HEK293 (cell line): ENCODE measurements at regions not wholly inside any gene's neighbourhood (a gene's known extent, or its start where the extent isn't known, plus 50 kb on each side); places are given as distances from the start of the nearest gene placed in this dataset.

Experiments
- CTCF ChIA-PET: fragments of 350-600 bp; formaldehyde crosslinking; extraction: SDS; loops from one replicate; lab custom pipeline; 2021; ENCODE audit warnings: antibody characterized with exemption; lab: Yijun Ruan, JAX
- POLR2A ChIA-PET: fragments of 300-600 bp; formaldehyde crosslinking; extraction: SDS; loops from one replicate; lab custom pipeline; 2020; ENCODE audit warnings: antibody characterized with exemption, inconsistent platforms; lab: Yijun Ruan, JAX
- H3K27ac ChIP-seq: fragments of 200-500 bp; sonication (Bioruptor generic); 2 replicates; pipeline ENCODE4 v1.5.1; 2014; ENCODE audit warnings: low read depth, low read length, control low read depth, inconsistent platforms; ENCODE audit errors: extremely low read depth
- H3K36me3 ChIP-seq, 2 experiments: fragments of 200-500 bp in 1 of 2; sonication (Bioruptor generic) in 1 of 2; 1 replicate in 1 of 2; 2 replicates in 1 of 2; pipeline ENCODE4 v1.5.1; 2014 to 2017; ENCODE audit warnings: inconsistent platforms in 2 of 2, low read length in 2 of 2; ENCODE audit not compliant: control insufficient read depth in 2 of 2, insufficient read depth in 1 of 2
- H3K4me1 ChIP-seq: fragments of 200-500 bp; sonication (Bioruptor generic); 2 replicates; pipeline ENCODE4 v1.5.1; 2014; ENCODE audit warnings: mild to moderate bottlenecking, low read length, inconsistent platforms; ENCODE audit not compliant: control insufficient read depth, insufficient read depth
- H3K4me3 ChIP-seq: 2 replicates; pipeline ENCODE4 v1.5.1; 2011; ENCODE audit warnings: low read depth, mild to moderate bottlenecking, control low read depth, low read length, moderate library complexity
- H3K9me3 ChIP-seq: fragments of 200-500 bp; sonication (Bioruptor generic); 2 replicates; pipeline ENCODE4 v1.5.1; 2014; ENCODE audit warnings: low read depth, low read length, inconsistent platforms; ENCODE audit not compliant: control insufficient read depth, insufficient read depth
- HIC1 ChIP-seq: fragments of 450-650 bp; formaldehyde crosslinking; IDR thresholded peaks from 2 replicates; pipeline ENCODE4 v1.5.1; 2016; ENCODE audit warnings: missing biosample characterization, missing genetic modification characterization
- KLF16 ChIP-seq: fragments of 450-650 bp; formaldehyde crosslinking; IDR thresholded peaks from 2 replicates; pipeline ENCODE4 v1.5.1; 2017; ENCODE audit warnings: missing biosample characterization, missing genetic modification characterization
- PBX3 ChIP-seq: sonication (generic); formaldehyde crosslinking; IDR thresholded peaks from 2 replicates; pipeline ENCODE4 v1.8.1; 2022; ENCODE audit warnings: mild to moderate bottlenecking, moderate library complexity, missing genetic modification reagents
- ZBTB20 ChIP-seq: fragments of 450-650 bp; formaldehyde crosslinking; IDR thresholded peaks from 2 replicates; pipeline ENCODE4 v1.5.1; 2016; ENCODE audit warnings: missing biosample characterization, missing genetic modification characterization
- ZFP3 ChIP-seq: fragments of 450-650 bp; formaldehyde crosslinking; IDR thresholded peaks from 2 replicates; pipeline ENCODE4 v1.5.1; 2016; ENCODE audit warnings: low read depth, missing biosample characterization, missing genetic modification characterization
- ZNF202 ChIP-seq: fragments of 450-650 bp; formaldehyde crosslinking; IDR thresholded peaks from 2 replicates; pipeline ENCODE4 v1.5.1; 2016; ENCODE audit warnings: missing biosample characterization, missing genetic modification characterization, borderline replicate concordance
- ZNF223 ChIP-seq: fragments of 450-650 bp; formaldehyde crosslinking; IDR thresholded peaks from 2 replicates; pipeline ENCODE4 v1.5.1; 2016; ENCODE audit warnings: missing biosample characterization, missing genetic modification characterization
- ZNF23 ChIP-seq: fragments of 450-650 bp; formaldehyde crosslinking; IDR thresholded peaks from 2 replicates; pipeline ENCODE4 v1.5.1; 2016; ENCODE audit warnings: missing biosample characterization, missing genetic modification characterization, borderline replicate concordance
- ZNF239 ChIP-seq: fragments of 450-650 bp; formaldehyde crosslinking; IDR thresholded peaks from 2 replicates; pipeline ENCODE4 v1.5.1; 2016; ENCODE audit warnings: missing biosample characterization, missing genetic modification characterization
- ZNF398 ChIP-seq: fragments of 450-650 bp; formaldehyde crosslinking; IDR thresholded peaks from 2 replicates; pipeline ENCODE4 v1.5.1; 2017; ENCODE audit warnings: missing biosample characterization, missing genetic modification characterization
- ZNF416 ChIP-seq: fragments of 450-650 bp; formaldehyde crosslinking; IDR thresholded peaks from 2 replicates; pipeline ENCODE4 v1.5.1; 2016; ENCODE audit warnings: missing biosample characterization, missing genetic modification characterization
- ZNF514 ChIP-seq: fragments of 450-650 bp; formaldehyde crosslinking; IDR thresholded peaks from 2 replicates; pipeline ENCODE4 v1.5.1; 2016; ENCODE audit warnings: missing biosample characterization, missing genetic modification characterization
- ZNF529 ChIP-seq: fragments of 450-650 bp; formaldehyde crosslinking; IDR thresholded peaks from 2 replicates; pipeline ENCODE4 v1.5.1; 2017; ENCODE audit warnings: missing genetic modification characterization, missing biosample characterization; ENCODE audit not compliant: insufficient replicate concordance
- ZNF654 ChIP-seq: fragments of 450-650 bp; formaldehyde crosslinking; IDR thresholded peaks from 2 replicates; pipeline ENCODE4 v1.5.1; 2016; ENCODE audit warnings: low read depth, missing biosample characterization, missing genetic modification characterization
- ZNF670 ChIP-seq: fragments of 450-650 bp; formaldehyde crosslinking; IDR thresholded peaks from 2 replicates; pipeline ENCODE4 v1.5.1; 2016; ENCODE audit warnings: missing biosample characterization, missing genetic modification characterization, low read depth
- ZNF707 ChIP-seq: fragments of 450-650 bp; formaldehyde crosslinking; IDR thresholded peaks from 2 replicates; pipeline ENCODE4 v1.5.1; 2016; ENCODE audit warnings: missing biosample characterization, missing genetic modification characterization
- ZSCAN4 ChIP-seq: fragments of 450-650 bp; formaldehyde crosslinking; IDR thresholded peaks from 2 replicates; pipeline ENCODE4 v1.5.1; 2017; ENCODE audit warnings: missing biosample characterization, missing genetic modification characterization

GRCh38 chr2:108171657-108172056 lies 68.1 kb upstream of the SULT1C3 start:
- no peak overlapping the region for H3K4me3 ChIP-seq
- ChIA-PET CTCF (interaction anchor here (0.5 to 0.9 kb wide), 5 partner anchors 9 to 133 kb away, joined by 3 to 5 read pairs (median 3); no protein-coding TSS in a partner anchor), POLR2A (no interaction called here)
- H3K27ac ChIP-seq: no peak overlapping the region
- no peaks in the 10 kb centered on the region for H3K4me1 ChIP-seq
- no peaks in the 10 kb centered on the region for H3K9me3 ChIP-seq
- TF ChIP-seq HIC1 (tag by site-specific recombination) (no peak), ZNF202 (tag by site-specific recombination) (no peak), ZBTB20 (tag by site-specific recombination) (no peak), PBX3 (no peak), ZNF707 (no peak), ZNF223 (tag by site-specific recombination) (no peak), ZNF23 (tag by site-specific recombination) (no peak), ZNF529 (tag by site-specific recombination) (no peak), ZNF398 (tag by site-specific recombination) (no peak), ZFP3 (tag by site-specific recombination) (no peak)
- TF ChIP-seq, all 188 proteins: peak for 0
- no peaks in the 10 kb centered on the region for H3K36me3 ChIP-seq

- TF ChIP-seq ZNF514 (tag by site-specific recombination) (no peak), ZNF670 (tag by site-specific recombination) (no peak), ZNF416 (tag by site-specific recombination) (no peak), ZNF654 (peak; percentile 37), ZNF239 (tag by site-specific recombination) (no peak), KLF16 (tag by site-specific recombination) (no peak), ZSCAN4 (tag by site-specific recombination) (no peak)
- POLR2A ChIA-PET: no interaction called here
- Histone ChIP-seq H3K9me3 (no peaks in the 10 kb centered on the region), H3K27ac (no peak overlapping the region), H3K4me1 (no peaks in the 10 kb centered on the region), H3K4me3 (no peak overlapping the region), H3K36me3 (no peaks in the 10 kb centered on the region)
- CTCF ChIA-PET: interaction anchor here (0.8 to 4.9 kb wide), 5 partner anchors 9 to 246 kb away, joined by 3 to 34 read pairs (median 6); no protein-coding TSS in a partner anchor
These were observed 57.3 kb upstream of the SULT1C3 start for GRCh38 chr2:108182489-108182888.
